ENCODE measurements at regions not wholly inside any gene's neighbourhood (a gene's known extent, or its start where the extent isn't known, plus 50 kb on each side); places are given as distances from the start of the nearest gene placed in this dataset.

GRCh38 chr5:15009420-15009819 is 137.8 kb upstream of the ANKH start:
- H3K4me3 ChIP-seq (ENCODE audit: low read length), result no peak overlapping the region

GRCh38 chr5:15008921-15009320 is 137.3 kb upstream of the ANKH start:
- H3K27ac ChIP-seq (ENCODE audit: low read length), result no peak overlapping the region

More at GRCh38 chr5:15009420-15009819, 137.8 kb upstream of the ANKH start:
- Histone ChIP-seq H3K27ac (ENCODE audit: low read length) (no peak overlapping the region), H2AFZ (ENCODE audit: low read depth, low read length) (no peak overlapping the region), H3K36me3 (replicated peaks; ENCODE audit: low read depth, low read length) (no peaks in the 10 kb centered on the region), H3K4me1 (ENCODE audit: low read length) (no peaks in the 10 kb centered on the region), H4K20me1 (ENCODE audit: insufficient read depth, low read length) (no peaks in the 10 kb centered on the region), H3K9me3 (ENCODE audit: insufficient read depth, low read length) (no peaks in the 10 kb centered on the region), H3K79me2 (ENCODE audit: low read length) (no peaks in the 10 kb centered on the region), H3K4me2 (ENCODE audit: low read length) (no peak overlapping the region), H3K27me3 (ENCODE audit: low read depth, low read length) (peaks cover 5% of the 10 kb centered on the region; the same call in 1 of the 2 replicates), H3K9ac (ENCODE audit: low read length) (no peak overlapping the region)
- TF ChIP-seq EZH2phosphoT487 (IDR thresholded peaks at IDR 0.05; ENCODE audit: low read depth) (no peak), CTCF (IDR thresholded peaks at IDR 0.05; ENCODE audit: low read depth, low read length) (no peak)

GRCh38 chr5:15008476-15008875 is 136.9 kb upstream of the ANKH start:
- H3K79me2 ChIP-seq (ENCODE audit: low read length), result no peaks in the 10 kb centered on the region
- no peaks in the 10 kb centered on the region for H3K4me1 ChIP-seq (ENCODE audit: low read length)
- TF ChIP-seq EZH2phosphoT487 (IDR thresholded peaks at IDR 0.05; ENCODE audit: low read depth), result no peak
- no peak for TF ChIP-seq CTCF (IDR thresholded peaks at IDR 0.05; ENCODE audit: low read depth, low read length)
- no peaks in the 10 kb centered on the region for H3K36me3 ChIP-seq (replicated peaks; ENCODE audit: low read depth, low read length)
- no peaks in the 10 kb centered on the region for H3K9me3 ChIP-seq (ENCODE audit: insufficient read depth, low read length)
- no peaks in the 10 kb centered on the region for H4K20me1 ChIP-seq (ENCODE audit: insufficient read depth, low read length)
- no peak overlapping the region for H3K9ac ChIP-seq (ENCODE audit: low read length)
- no peak overlapping the region for H3K4me3 ChIP-seq (ENCODE audit: low read length)
- H2AFZ ChIP-seq (ENCODE audit: low read depth, low read length), result no peak overlapping the region
- no peak overlapping the region for H3K4me2 ChIP-seq (ENCODE audit: low read length)
- H3K27me3 ChIP-seq (ENCODE audit: low read depth, low read length), result peaks cover 5% of the 10 kb centered on the region; the same call in 1 of the 2 replicates
- H3K27ac ChIP-seq (ENCODE audit: low read length), result no peak overlapping the region

More at GRCh38 chr5:15008921-15009320, 137.3 kb upstream of the ANKH start:
- Histone ChIP-seq H3K36me3 (replicated peaks; ENCODE audit: low read depth, low read length) (no peaks in the 10 kb centered on the region), H4K20me1 (ENCODE audit: insufficient read depth, low read length) (no peaks in the 10 kb centered on the region), H3K9ac (ENCODE audit: low read length) (no peak overlapping the region), H3K4me1 (ENCODE audit: low read length) (no peaks in the 10 kb centered on the region), H3K4me3 (ENCODE audit: low read length) (no peak overlapping the region), H2AFZ (ENCODE audit: low read depth, low read length) (no peak overlapping the region), H3K9me3 (ENCODE audit: insufficient read depth, low read length) (no peaks in the 10 kb centered on the region), H3K79me2 (ENCODE audit: low read length) (no peaks in the 10 kb centered on the region), H3K27me3 (ENCODE audit: low read depth, low read length) (peaks cover 5% of the 10 kb centered on the region; the same call in 1 of the 2 replicates), H3K4me2 (ENCODE audit: low read length) (no peak overlapping the region)
- TF ChIP-seq EZH2phosphoT487 (IDR thresholded peaks at IDR 0.05; ENCODE audit: low read depth), result no peak
- no peak for TF ChIP-seq CTCF (IDR thresholded peaks at IDR 0.05; ENCODE audit: low read depth, low read length)

GRCh38 chr5:15007646-15008045 is 136.1 kb upstream of the ANKH start:
- Histone ChIP-seq H3K4me2 (ENCODE audit: low read length) (no peak overlapping the region), H3K27me3 (ENCODE audit: low read depth, low read length) (peaks cover 6% of the 10 kb centered on the region; the same call in 1 of the 2 replicates), H3K9ac (ENCODE audit: low read length) (no peak overlapping the region), H3K36me3 (replicated peaks; ENCODE audit: low read depth, low read length) (no peaks in the 10 kb centered on the region), H4K20me1 (ENCODE audit: insufficient read depth, low read length) (no peaks in the 10 kb centered on the region), H3K4me3 (ENCODE audit: low read length) (no peak overlapping the region), H3K27ac (ENCODE audit: low read length) (no peak overlapping the region), H3K79me2 (ENCODE audit: low read length) (no peaks in the 10 kb centered on the region), H3K4me1 (ENCODE audit: low read length) (no peaks in the 10 kb centered on the region), H2AFZ (ENCODE audit: low read depth, low read length) (no peak overlapping the region), H3K9me3 (ENCODE audit: insufficient read depth, low read length) (no peaks in the 10 kb centered on the region)
- TF ChIP-seq CTCF (IDR thresholded peaks at IDR 0.05; ENCODE audit: low read depth, low read length) (no peak), EZH2phosphoT487 (IDR thresholded peaks at IDR 0.05; ENCODE audit: low read depth) (no peak)

Data from OCI-LY3 (cell line).